NT2/D1 (cell line): ENCODE measurements at regions not wholly inside any gene's neighbourhood (a gene's known extent, or its start where the extent isn't known, plus 50 kb on each side); places are given as distances from the start of the nearest gene placed in this dataset.

Experiments used
- DNase-seq: peaks from one replicate; pipeline ENCODE4 v3.0.0-alpha.2; 2011; ENCODE audit warnings: low read depth, low spot score
- H3K27me3 ChIP-seq: 2 replicates; pipeline ENCODE4 v1.6.0; 2011; ENCODE audit warnings: mild to moderate bottlenecking; ENCODE audit not compliant: insufficient read length, insufficient read depth
- H3K36me3 ChIP-seq: 2 replicates; pipeline ENCODE4 v1.6.1; 2011; ENCODE audit warnings: mild to moderate bottlenecking, low read length, mixed read lengths; ENCODE audit not compliant: insufficient read depth, insufficient read length
- H3K4me1 ChIP-seq: 2 replicates; pipeline ENCODE4 v1.5.1; 2011; ENCODE audit not compliant: insufficient read depth, insufficient read length
- H3K4me3 ChIP-seq: 2 replicates; pipeline ENCODE4 v1.5.1; 2011; ENCODE audit warnings: low read depth; ENCODE audit not compliant: insufficient read length
- H3K9ac ChIP-seq: 2 replicates; pipeline ENCODE4 v1.6.0; 2011; ENCODE audit warnings: low read depth; ENCODE audit not compliant: insufficient read length
- H3K9me3 ChIP-seq: 2 replicates; pipeline ENCODE4 v1.5.1; 2011; ENCODE audit warnings: mild to moderate bottlenecking, low read length; ENCODE audit not compliant: insufficient read depth
- SUZ12 ChIP-seq: IDR thresholded peaks from 2 replicates; pipeline ENCODE4 v1.6.1; 2011; ENCODE audit not compliant: insufficient read length, insufficient read depth; ENCODE audit errors: extremely low read depth
- YY1 ChIP-seq: IDR thresholded peaks from 2 replicates; pipeline ENCODE4 v1.6.1; 2011; ENCODE audit not compliant: insufficient read length, insufficient read depth
- ZNF274 ChIP-seq: IDR thresholded peaks from 2 replicates; pipeline ENCODE4 v1.6.1; 2011; ENCODE audit warnings: mild to moderate bottlenecking, low read depth, low read length

- Histone ChIP-seq H3K4me3 (no peak overlapping the region), H3K36me3 (no peaks in the 10 kb centered on the region), H3K9me3 (no peaks in the 10 kb centered on the region), H3K9ac (no peak overlapping the region), H3K27me3 (no peaks in the 10 kb centered on the region), H3K4me1 (no peaks in the 10 kb centered on the region)
- DNase-seq, result no peak
- no peak for TF ChIP-seq YY1
- no peak for TF ChIP-seq ZNF274
- TF ChIP-seq SUZ12, result no peak
These were observed 443.0 kb upstream of the SLC39A10 start for GRCh38 chr2:195214072-195214471.

DNA sequence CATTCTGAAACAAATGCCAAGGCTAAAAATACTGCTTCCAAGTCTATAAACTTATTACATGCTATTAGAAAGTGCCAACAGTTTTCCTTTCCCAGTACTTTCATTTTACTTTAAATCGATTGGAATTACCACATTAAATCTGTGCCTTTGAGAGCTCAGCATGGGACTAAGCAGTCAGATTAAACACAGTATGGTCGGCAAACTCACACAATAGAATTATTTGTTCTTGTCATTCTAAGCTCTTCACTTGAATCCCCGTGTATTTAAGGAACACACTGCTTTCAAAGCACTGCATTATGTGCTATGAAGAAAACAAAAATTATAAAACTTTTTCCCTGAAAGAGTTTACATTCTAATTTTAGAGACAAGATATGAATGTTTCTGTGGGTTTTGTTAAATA lies 444.4 kb upstream of the SLC39A10 start:
- no peaks in the 10 kb centered on the region for H3K9me3 ChIP-seq
- H3K36me3 ChIP-seq, result no peaks in the 10 kb centered on the region
- no peaks in the 10 kb centered on the region for H3K4me1 ChIP-seq
- DNase-seq, result no peak
- H3K9ac ChIP-seq, result no peak overlapping the region
- H3K4me3 ChIP-seq, result no peak overlapping the region
- H3K27me3 ChIP-seq, result no peaks in the 10 kb centered on the region
- no peak for TF ChIP-seq SUZ12
- no peak for TF ChIP-seq YY1
- no peak for TF ChIP-seq ZNF274

DNA sequence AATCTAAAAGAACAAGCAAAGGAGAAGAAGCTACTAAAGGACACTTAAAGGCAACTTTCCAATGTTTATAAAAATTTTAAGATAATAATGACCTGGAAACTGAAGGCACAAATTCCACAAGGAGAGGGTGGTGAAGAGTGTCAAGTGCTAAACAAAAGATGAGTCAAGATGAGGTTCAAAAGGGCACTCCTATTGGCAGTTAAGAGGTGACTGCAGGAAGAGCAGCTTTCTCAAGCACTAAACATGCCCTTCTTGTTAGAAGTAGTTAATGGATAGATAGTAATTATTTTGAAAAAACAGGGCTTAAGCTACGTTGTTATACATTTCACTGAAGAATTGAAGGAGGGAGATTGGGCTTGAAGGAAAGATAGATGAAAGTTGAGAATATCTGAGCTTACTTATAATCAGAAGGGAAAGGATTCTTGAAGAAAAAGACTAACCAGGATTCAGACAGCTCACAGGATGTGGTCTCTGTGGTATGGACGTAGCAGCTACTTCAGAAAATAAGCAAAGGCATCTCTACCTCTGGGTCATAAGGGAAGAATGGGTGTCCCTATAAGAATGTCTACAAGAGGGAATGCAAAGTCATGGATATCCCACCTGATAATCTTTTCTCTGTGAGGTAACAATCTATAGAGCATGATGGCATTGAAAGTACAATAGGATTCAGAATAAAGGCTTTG lies 454.7 kb upstream of the SLC39A10 start:
- Histone ChIP-seq H3K27me3 (no peaks in the 10 kb centered on the region), H3K4me3 (no peak overlapping the region), H3K9me3 (no peaks in the 10 kb centered on the region), H3K9ac (no peak overlapping the region), H3K36me3 (no peaks in the 10 kb centered on the region), H3K4me1 (no peaks in the 10 kb centered on the region)
- DNase-seq, result no peak
- TF ChIP-seq SUZ12, result no peak
- TF ChIP-seq YY1, result no peak
- no peak for TF ChIP-seq ZNF274

DNA sequence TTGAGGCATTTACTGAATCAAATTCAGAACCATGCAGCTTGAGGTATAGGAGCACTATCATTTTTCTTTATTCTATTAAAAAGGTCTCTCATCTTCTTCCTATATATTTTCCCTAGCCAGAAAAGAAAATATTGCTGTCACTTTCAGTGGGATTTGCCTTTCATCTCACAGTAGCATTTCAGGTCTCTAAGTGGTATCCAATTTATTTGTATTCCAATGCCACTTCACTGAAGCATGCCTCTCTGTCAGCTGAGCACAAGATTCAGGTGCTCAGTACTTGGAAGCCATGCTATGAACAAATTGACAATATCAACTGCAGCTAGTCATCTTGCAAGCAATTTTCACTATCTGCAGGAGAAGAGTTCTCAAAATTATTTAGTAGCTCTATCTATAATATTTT lies 457.2 kb upstream of the SLC39A10 start:
- no peak overlapping the region for H3K4me3 ChIP-seq
- H3K4me1 ChIP-seq, result no peaks in the 10 kb centered on the region
- H3K27me3 ChIP-seq, result no peaks in the 10 kb centered on the region
- DNase-seq, result no peak
- no peak overlapping the region for H3K9ac ChIP-seq
- TF ChIP-seq YY1, result no peak
- no peak for TF ChIP-seq ZNF274
- TF ChIP-seq SUZ12, result no peak
- H3K36me3 ChIP-seq, result no peaks in the 10 kb centered on the region
- H3K9me3 ChIP-seq, result no peaks in the 10 kb centered on the region

GRCh38 chr2:195181059-195181705 lies 475.8 kb upstream of the SLC39A10 start:
- Histone ChIP-seq H3K9ac (no peak overlapping the region), H3K4me1 (no peaks in the 10 kb centered on the region), H3K27me3 (no peaks in the 10 kb centered on the region), H3K36me3 (no peaks in the 10 kb centered on the region), H3K9me3 (no peaks in the 10 kb centered on the region), H3K4me3 (no peak overlapping the region)
- no peak for DNase-seq
- TF ChIP-seq YY1 (no peak), ZNF274 (no peak), SUZ12 (no peak)

DNA sequence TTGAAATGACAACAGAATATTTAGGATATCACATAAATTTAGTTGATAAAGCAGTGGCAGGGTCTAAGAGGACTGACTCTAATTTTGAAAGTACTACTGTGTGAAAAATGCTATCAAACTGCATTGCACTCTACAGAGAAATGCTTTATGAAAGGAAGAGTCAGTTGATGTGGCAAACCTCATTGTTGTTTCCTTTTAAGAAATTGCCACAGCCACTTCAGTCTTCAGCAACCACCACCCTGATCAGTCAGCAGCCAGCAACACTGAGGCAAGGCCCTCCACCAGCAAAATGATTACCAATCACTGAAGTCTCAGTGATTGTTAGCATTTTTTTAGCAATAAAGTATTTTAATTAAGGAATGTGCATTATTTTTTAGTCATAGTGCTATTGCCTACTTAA lies 488.7 kb upstream of the SLC39A10 start:
- Histone ChIP-seq H3K4me3 (no peak overlapping the region), H3K4me1 (no peaks in the 10 kb centered on the region), H3K27me3 (no peaks in the 10 kb centered on the region), H3K9me3 (no peaks in the 10 kb centered on the region), H3K9ac (no peak overlapping the region), H3K36me3 (no peaks in the 10 kb centered on the region)
- no peak for TF ChIP-seq ZNF274
- TF ChIP-seq YY1, result no peak
- no peak for TF ChIP-seq SUZ12
- no peak for DNase-seq

DNA sequence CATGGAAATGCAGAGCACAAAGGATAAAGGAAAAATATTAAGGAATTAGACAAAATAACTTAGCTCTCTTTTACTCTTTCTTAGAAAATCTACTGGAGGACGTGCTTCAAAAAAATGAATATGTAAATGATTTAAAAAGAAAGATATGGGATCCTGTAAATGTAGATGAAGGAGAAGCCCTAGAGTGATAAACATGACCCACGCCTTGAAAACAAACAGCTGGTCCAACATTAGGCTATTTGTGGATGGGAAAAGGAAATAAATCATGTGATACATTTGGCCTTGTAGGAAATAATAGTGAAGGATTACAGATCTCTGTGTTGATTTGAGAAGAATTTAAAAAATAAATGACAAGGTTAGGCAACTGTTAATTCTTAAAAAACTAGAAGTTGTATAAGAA lies 492.1 kb upstream of the SLC39A10 start:
- H3K9ac ChIP-seq, result no peak overlapping the region
- no peak overlapping the region for H3K4me3 ChIP-seq
- DNase-seq, result no peak
- no peaks in the 10 kb centered on the region for H3K36me3 ChIP-seq
- TF ChIP-seq YY1, result no peak
- TF ChIP-seq SUZ12, result no peak
- no peak for TF ChIP-seq ZNF274
- H3K9me3 ChIP-seq, result no peaks in the 10 kb centered on the region
- H3K27me3 ChIP-seq, result no peaks in the 10 kb centered on the region
- H3K4me1 ChIP-seq, result no peaks in the 10 kb centered on the region
